GM19324 (cell line): ENCODE measurements at regions not wholly inside any gene's neighbourhood (a gene's known extent, or its start where the extent isn't known, plus 50 kb on each side); places are given as distances from the start of the nearest gene placed in this dataset.
"Not testable (repeated sequence)": the region's sequence is repeated elsewhere in the genome, so short reads cannot be mapped to it uniquely, and the experiment has no call there.

Experiments
- ATAC-seq: cut with Tn5 transposase; IDR thresholded peaks from one replicate; pipeline ENCODE4 v1.9.1; 2021; ENCODE audit warnings: mild to moderate bottlenecking, moderate library complexity; ENCODE audit not compliant: unreplicated experiment, low FRiP score

DNA sequence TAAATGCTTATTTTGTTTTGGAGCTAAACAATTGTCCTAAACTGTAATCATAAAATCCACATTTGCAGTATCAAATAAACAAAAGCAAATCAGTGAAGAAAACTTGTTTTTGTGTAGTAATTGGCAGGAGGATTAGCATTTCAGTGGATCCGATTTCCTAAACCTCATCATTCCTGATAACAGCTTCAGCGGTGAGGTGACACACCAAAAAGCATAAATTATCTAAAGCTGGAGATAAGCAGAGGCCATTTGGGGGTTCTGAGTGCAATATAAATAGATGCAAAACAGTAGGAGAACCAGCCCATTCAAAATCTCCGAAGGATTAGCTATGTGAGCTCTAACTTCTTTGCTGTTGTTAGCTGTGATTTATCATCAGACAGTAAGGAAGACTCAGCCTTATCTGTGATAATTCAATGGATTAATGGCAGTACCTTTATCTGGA, 235.8 kb downstream of the EPHA7 start:
- no peak for ATAC-seq

DNA sequence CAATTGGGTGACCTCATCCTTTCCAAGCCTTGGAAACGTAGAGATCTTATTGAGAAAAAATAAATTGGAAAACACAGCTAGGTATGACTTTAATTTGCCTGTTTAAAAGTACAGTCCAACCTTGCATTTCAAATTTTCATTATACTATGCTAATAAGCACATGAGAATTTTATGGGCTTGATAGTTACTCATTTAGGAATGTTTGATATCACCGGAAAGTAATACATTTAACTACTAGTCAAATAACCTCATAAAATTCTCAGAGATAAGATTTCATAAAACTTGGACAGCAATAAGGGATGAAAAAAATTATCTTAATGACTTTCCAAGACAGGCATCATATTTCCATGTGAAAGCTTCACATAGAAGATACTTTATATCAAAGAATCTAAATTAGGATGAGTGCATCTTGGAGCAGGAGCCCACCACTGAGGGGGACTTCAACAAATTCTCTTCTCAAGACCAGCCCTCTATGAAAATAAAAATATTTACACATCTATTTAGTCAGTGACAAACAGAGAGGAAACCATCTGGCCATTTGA, 236.3 kb downstream of the EPHA7 start:
- ATAC-seq: no peak

DNA sequence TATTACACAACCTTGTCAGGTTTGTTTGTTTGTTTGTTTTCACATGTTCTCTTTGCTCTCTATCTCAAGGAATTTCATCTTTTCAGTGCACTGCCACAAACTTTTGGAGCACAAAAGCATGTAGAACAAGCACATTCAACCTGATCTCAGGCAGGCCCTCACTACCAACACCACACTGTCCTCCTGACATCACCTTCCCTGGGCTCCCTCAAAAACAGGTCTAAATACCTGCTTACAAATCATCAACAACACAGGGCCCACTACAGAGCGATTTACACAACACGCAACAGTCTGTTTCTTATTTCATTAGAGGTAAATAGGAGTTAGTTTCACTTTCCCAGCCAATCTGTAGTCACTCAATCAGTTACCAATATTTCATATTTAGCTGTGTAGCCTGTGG, 241.4 kb downstream of the EPHA7 start:
- ATAC-seq: no peak

DNA sequence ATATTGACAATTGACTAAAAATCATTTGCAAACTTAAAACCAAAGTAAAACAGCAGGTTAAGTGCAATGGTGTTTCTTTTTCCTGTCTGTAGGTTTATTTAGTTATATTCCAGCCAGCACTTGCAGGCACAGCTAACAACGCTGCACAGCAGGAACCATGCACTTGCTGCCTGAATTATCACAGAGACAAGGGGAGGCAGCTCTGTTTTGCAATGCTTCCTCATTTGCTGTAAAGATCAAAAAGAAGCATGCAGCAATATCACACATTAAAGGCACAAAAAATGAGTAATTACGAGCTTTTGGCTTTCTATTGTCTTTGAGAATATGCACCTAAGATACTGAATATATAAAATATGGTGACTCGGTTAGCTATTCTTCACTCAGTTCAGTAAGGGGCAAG, 241.9 kb downstream of the EPHA7 start:
- no peak for ATAC-seq

DNA sequence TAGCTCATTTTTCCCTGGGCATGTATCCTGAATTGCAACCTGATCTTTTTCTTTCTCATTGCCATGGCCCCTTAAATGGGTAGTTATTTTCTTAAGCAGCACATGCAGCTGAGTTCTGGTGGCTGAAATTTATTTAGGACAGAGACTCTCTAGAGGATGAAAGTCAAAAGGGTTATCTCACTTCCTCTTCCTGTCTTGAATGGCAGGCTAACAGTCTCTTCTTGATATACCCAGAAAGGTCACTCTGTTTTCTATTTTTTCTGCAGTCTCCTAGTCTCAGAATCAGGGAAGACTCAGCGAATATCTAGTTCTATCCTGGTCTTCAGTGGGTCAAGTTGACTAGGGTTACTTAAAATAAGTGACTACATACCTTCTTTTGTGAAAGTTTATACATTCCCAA, 243.3 kb downstream of the EPHA7 start:
- no peak for ATAC-seq

DNA sequence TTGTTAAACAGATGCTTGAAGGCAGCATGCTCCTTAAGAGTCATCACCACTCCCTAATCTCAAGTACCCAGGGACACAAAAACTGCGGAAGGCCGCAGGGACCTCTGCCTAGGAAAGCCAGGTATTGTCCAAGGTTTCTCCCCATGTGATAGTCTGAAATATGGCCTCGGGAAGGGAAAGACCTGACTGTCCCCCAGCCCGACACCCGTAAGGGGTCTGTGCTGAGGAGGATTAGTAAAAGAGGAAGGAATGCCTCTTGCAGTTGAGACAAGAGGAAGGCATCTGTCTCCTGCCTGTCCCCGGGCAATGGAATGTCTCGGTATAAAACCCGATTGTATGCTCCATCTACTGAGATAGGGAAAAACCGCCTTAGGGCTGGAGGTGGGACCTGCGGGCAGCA, 245.8 kb downstream of the EPHA7 start:
- not testable (repeated sequence) for ATAC-seq

DNA sequence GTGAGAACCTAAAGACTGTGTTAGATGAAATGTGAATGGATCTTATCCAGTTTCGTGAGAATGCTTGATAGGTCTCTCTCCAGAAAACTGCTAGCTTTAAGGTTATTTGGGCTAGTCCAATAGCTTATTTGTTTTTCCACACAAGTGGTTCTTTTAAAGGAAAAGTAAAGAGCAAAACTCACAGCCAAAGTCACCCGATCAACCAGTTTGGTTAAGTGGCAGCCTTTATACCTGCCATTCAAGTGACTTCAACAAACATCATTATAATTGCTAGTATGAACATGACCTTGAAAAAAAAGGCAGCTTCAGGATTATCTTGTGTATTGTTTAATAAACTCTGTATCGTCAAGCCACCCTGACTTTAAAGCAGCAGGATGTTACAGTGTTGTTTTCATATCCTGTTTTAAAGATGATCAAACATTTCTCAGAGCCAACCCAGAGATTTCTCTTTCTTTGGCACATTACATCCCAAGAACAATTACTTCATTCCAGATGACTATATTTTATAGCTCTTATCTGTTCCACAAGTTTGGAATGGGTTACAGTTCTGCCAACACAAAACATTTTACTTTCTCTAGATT, 253.4 kb downstream of the EPHA7 start:
- no peak for ATAC-seq

DNA sequence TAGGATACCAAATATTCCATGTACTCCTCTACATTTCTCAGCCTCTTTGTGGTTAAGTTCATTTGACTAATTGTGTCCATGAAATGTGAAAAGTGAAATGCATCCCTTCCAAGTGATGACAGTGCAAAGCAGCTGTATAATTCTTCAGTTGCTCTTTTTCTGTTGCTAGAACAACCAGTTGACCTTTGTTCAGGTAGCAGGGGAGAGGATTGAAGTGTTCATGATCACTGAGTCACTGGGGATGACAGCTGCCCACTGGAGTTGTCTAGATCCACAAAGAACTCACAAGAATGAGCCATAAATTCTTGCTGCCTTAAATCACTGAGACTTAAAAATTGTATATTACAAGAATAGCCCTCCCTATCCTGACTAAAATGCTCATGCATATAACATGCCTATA, 254.6 kb downstream of the EPHA7 start:
- ATAC-seq: no peak

DNA sequence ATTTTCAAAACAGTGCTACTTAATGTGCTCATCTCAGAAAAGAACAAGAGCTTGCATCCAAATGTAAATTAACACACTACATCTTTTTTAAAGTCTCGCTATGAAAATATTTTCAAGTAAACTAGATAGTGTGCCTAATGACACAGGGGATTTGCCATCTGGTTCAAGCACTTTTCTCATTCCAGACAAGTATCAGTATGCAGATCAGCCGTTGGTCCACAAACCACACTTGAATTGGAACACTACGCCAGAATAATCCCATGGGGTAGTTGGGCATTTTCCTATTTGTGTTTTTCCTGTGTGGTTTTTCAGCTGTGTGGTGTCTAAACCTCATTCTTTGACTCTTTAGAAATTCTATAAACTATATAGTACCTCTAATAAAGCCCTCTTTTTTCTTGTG, 256.2 kb downstream of the EPHA7 start:
- ATAC-seq: no peak

DNA sequence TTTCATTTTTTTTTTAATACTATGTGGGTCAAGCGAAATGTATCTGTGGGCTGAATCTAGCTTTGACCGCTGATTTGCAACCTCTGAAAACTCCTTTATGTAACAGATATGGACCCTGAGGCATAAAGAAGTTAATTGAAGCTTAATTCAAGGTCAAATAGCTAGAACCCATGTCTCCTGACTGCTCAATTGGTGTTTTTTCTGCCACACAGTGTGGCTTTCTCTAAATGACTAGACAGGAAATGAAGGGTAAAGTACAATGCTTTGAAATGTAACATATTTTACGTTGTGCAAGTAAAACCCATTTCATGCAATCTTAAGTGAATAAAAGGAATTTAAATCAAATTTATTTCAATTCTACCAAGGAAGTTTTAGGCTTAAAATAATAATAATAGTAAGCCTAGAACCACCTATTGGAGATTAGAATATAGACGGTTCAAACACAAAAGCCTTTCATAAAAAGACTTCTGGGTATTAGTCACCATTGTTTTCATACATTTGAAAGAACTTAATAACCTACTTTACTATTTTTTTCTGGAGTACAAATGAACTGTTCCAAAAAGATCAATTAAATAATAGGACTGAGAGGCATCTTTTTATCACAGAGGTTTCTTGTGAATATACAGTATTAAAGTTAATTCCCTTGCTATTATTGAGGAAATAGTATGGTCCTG, 279.8 kb downstream of the EPHA7 start:
- no peak for ATAC-seq

DNA sequence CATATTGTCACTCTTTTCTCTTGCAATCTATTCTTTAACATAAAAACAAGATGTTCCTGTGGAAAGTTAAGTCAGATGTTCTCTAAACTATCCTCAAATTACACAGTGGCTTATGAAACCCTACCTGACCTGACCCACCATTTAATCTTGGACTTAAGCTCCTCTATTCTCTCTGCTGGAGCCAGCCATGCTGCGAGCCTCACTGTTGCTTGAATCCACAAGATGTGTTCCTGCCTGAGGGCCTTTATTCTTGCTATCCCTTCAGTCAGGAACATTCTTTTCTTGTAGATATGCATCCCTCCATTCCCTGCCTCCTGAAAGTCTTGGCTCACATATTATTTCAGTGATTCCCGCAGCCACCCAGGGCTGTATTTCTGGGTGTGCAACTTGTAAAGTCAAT, 283.2 kb downstream of the EPHA7 start:
- ATAC-seq: no peak

DNA sequence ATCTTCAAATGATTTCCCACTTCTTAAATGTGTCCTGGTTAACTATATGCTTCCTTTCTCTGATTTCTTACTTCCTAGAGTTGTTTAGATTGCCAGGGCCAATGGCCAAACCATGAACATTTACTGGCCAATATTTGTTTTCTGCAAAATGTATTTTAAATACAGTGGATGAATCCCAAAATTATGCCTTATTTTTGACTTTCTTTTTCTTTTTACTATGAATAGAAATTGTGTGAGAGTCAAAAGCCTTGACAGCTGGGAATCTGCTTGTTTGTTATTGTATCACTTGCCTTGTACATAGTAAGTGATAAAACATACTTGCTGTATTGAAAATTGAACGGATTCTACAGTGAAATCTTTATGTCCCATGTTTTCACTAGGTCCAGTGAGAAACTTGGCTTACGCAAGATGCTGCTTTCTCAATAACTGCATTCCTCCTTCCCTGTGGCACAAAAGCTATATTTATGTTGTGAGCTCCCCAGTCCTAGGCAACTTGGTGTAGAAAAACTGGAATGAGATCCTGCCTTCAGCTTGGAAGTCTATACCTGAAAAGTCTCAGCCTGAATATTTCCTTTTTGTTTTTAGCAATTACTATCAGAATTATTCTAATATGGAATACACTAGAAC, 295.2 kb downstream of the EPHA7 start:
- no peak for ATAC-seq

DNA sequence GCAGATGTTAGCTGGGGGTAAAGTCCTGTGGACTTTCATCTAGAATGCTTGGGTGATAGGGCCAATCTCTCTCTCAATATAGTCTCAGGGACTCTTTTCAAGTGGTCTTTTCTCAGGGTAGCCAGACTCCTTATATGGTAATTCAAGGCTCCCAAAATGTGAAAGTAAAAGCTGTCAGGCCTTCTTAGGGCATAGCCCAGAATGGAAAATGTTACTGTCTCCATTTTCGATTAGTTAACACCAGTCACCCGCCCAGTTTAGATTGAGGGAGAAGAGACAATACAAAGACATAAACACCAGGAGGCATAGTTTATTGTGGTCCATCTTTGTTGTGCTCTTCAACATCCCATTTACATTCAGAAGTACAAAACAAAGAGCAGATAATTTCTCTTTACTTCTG, 295.8 kb downstream of the EPHA7 start:
- no peak for ATAC-seq

DNA sequence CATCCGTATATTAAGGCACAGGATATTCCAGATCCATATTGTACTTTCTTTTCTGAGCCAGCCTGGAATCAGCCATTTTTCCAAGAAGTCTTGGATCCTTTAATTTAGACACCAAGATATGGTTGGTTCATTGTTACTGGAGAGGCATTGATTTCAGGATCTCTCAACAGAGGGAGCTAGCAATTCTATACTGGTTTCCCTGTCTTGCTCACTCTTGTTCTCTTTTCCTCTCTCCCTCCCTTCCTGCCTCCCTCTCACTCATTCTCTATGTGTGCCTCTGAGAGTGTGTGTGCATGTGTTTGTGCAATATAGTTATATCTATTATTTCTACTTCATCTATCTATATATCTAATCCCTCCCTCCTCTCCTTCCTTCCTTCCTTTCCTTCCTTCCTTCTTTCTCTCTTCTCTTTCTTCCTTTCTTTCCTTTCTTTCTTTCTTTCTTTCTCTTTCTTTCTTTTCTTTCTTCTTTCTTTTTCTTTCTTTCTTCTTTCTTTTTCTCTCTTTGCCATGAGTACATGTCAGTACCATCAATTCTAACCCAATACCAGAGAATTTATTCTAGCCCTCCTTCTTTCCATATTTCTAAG, 299.1 kb downstream of the EPHA7 start:
- ATAC-seq: no peak

DNA sequence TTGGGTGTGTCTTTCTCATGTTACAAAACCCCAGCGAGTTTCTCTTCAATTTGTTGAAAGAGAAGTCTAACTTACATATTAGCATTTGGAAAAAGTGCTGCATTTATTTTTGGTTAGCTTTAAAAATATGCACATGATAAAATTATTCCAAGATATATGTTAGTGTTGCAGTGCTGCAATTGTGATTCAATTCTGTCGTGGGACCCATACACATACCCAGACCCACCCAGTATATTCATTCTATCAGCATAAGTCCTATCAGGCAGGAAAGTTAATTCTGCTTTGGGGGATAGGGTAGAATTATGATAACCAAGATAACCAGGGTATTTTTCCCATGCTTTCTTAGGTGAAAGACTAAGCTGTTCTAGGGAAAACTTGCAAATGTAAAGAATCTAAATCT, 313.5 kb downstream of the EPHA7 start:
- no peak for ATAC-seq

DNA sequence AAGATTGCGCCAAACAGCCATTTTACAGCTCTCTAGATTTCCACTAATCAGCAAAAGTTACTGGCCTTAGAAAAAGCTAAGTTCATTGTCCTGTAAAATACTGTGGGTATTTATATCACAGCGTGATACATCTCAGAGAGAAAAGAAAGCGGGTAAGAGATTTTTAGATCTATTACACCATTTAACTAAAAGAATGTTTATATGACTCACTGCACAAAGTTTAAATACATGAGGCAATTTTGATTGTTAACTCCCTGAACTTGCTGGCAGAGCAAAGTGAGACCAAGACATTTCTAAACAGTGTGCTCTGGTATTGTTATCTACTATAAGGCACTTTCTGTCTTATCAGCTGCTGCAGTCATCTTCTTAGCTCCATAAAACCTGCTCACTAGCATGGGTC, 314.3 kb downstream of the EPHA7 start:
- ATAC-seq: no peak

DNA sequence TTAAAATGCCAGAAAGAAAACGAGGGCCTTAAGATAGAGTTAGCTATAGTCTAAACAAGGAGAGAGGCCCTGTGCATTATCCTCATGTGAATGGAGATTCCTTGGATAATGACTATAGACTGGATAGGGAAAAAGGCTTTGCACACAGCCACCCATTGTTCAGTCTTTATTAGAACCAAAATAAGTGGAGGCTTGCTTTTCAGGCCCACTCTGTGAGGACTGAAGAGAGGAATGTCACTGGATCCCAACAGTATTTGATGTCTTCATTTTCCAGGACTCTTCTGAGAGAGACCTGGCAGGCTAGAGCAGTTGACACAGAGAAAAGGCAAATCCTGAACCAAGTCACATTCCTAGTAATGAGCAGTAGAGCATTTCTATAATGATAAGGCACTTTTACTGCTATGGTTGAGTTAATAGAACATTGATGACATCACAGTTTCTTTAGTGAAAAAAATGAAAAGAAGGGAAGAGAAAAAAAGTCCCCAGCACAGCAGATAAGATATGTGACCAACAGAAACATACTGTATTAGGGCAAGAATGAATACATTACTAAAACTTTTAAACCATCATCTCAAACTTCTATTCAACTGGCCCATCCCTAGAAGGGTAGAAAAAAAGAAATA, 315.1 kb downstream of the EPHA7 start:
- ATAC-seq: no peak

DNA sequence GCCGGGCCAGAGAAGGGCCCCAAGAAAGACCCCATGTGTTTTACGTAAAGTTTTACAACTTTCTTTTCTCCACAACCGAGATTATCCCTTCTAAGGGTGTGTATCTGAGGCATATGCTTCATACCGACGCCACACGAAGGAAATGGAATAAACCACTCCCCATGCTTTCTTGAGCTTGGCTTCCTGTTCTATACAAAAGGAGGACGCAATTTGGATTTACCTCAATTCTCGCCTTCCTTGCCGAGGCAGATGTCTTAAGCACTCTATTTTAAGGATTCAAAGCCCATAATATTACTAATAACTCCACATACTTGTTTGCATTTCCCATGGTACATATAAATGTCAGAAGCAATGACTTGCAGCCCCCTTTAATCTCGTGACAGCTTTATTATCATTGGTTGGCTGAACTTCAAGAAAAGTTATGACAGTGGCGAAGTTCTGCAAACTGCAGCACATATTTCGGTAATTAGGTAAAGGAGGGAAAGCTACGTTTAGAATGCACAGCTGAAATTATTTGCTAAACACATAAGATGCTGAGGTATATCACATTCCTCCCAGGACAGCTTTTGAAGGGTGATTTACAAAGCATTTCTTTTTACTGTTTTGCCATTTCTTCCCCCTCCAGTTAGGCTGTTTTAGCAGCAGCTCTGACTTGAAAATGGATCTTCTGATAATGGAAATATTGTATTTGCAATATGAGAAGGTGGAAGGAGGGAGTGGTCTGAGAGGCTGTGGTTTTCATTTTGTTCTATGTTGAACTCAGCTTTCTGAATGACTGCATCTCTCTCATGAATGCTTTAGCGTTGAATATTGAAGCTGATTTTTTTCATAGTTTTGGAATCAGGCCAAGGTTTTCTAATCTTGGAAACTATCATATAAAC, 330.5 kb downstream of the EPHA7 start:
- no peak for ATAC-seq

DNA sequence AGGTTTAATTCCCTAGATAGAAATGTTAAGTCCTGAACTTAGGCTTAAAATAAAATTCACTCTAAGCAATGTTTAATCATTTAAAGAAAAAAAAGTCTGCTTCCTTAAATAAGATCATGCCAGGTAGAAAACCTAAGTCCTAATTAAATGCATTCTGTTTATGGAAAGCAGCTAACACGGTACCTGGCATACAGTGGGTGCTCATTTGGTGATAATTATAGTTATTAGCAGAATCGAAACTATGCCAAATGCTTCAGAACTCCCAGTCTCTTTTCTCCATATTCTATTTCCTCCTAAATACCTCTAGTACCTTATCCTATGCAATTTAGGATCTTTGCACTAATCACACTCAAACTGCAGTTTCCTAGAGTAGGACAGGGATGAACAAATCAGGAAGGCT, 331.8 kb downstream of the EPHA7 start:
- no peak for ATAC-seq

DNA sequence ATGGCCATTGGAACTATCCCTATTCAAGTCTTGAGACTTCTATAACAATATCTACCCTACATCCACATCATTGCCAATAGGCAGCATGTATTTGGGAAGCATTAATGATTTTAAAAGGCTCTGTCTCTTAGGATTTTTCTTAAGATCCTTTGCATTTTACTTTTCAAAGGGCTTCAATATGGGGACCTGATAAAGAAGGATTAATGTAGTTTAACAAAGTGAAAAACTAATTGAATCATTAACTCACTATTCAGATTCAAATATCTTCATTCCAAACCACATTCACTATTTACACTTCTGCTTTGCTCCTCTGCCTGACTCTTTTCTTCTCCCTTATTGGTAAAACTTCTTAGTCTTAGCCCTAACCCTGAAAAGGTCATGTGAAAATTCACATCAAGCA, 333.0 kb downstream of the EPHA7 start:
- no peak for ATAC-seq
